ENCODE measurements at regions not wholly inside any gene's neighbourhood (a gene's known extent, or its start where the extent isn't known, plus 50 kb on each side); places are given as distances from the start of the nearest gene placed in this dataset.

GRCh38 chr12:69002969-69003368, 70.0 kb upstream of the CPM start:
- TF ChIP-seq POLR2AphosphoS5 (IDR thresholded peaks at IDR 0.05; ENCODE audit: low read depth, low read length) (no peak), POLR2A (IDR thresholded peaks at IDR 0.05; ENCODE audit: low read depth, low read length) (no peak)
